Dendritic cell treated with granulocyte-macrophage colony-stimulating factor and Interleukin-4, amounts not matched to agents 40 ng/mL and 50 ng/mL, for 4 days (primary cell): ENCODE measurements at regions not wholly inside any gene's neighbourhood (a gene's known extent, or its start where the extent isn't known, plus 50 kb on each side); places are given as distances from the start of the nearest gene placed in this dataset.

Experiments used
- H3K27ac Mint-ChIP-seq: one replicate; pipeline ENCODE4 v1.8.0; 2022; ENCODE audit warnings: mild to moderate bottlenecking, mixed read lengths
- H3K27me3 Mint-ChIP-seq: one replicate; pipeline ENCODE4 v1.8.0; 2022; ENCODE audit warnings: mild to moderate bottlenecking, mixed read lengths
- H3K36me3 Mint-ChIP-seq: one replicate; pipeline ENCODE4 v1.8.0; 2022; ENCODE audit warnings: low read depth, mixed read lengths
- H3K4me1 Mint-ChIP-seq: one replicate; pipeline ENCODE4 v1.8.0; 2022; ENCODE audit warnings: low read depth, mixed read lengths
- H3K4me3 Mint-ChIP-seq: one replicate; pipeline ENCODE4 v1.8.0; 2022; ENCODE audit warnings: mild to moderate bottlenecking, moderate library complexity, mixed read lengths
- H3K9me3 Mint-ChIP-seq: one replicate; pipeline ENCODE4 v1.8.0; 2022; ENCODE audit warnings: mixed read lengths
- intact Hi-C: fragments of 100-400 bp; cut with micrococcal nuclease; formaldehyde crosslinking; loops from one replicate; pipeline ENCODE4 v1.15.0; 2022

- peaks cover 6% of the 10 kb centered on the region for H3K9me3 Mint-ChIP-seq
- no peak overlapping the region for H3K27ac Mint-ChIP-seq
- H3K27me3 Mint-ChIP-seq = peaks cover 32% of the 10 kb centered on the region
- no peak overlapping the region for H3K4me3 Mint-ChIP-seq
- no peaks in the 10 kb centered on the region for H3K4me1 Mint-ChIP-seq
- H3K36me3 Mint-ChIP-seq = no peaks in the 10 kb centered on the region
- intact Hi-C loops = no loop called here
Observed at GRCh38 chr2:129782633-129782990, 196.9 kb upstream of the RAB6C start.

- Mint-ChIP-seq H3K4me3 (no peak overlapping the region), H3K27ac (no peak overlapping the region), H3K36me3 (no peaks in the 10 kb centered on the region), H3K9me3 (peaks cover 17% of the 10 kb centered on the region), H3K27me3 (peaks cover 37% of the 10 kb centered on the region), H3K4me1 (no peaks in the 10 kb centered on the region)
- intact Hi-C loops = no loop called here
Observed at GRCh38 chr2:129784486-129784885, 195.0 kb upstream of the RAB6C start.

DNA sequence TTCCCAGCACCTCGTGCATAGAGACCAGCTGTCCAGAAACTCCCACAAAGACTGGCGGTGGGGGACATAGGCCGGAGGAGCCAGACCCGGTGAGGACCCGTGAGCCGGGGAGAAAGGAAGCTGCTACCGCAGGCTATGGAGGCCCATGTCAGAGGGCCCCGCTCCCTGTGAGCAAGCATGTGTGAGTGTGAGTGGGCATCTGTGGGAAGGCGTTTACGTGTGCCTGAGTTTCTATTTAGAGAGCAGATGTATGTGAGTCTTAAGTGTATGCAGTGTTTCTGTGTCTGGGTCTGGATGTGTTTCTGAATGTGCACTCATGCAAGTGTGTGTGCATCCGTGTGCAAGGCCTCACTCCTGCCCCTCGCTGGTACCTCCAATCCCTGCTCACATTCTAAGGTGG lies 187.8 kb upstream of the RAB6C start:
- H3K4me1 Mint-ChIP-seq = no peaks in the 10 kb centered on the region

GRCh38 chr2:129793431-129793902 lies 186.0 kb upstream of the RAB6C start:
- intact Hi-C loops = no loop called here
- peaks cover 20% of the 10 kb centered on the region for H3K27me3 Mint-ChIP-seq

More for the DNA sequence above, 187.8 kb upstream of the RAB6C start:
- Mint-ChIP-seq H3K9me3 (peaks cover 17% of the 10 kb centered on the region), H3K27ac (no peak overlapping the region), H3K27me3 (peaks cover 22% of the 10 kb centered on the region), H3K4me3 (no peak overlapping the region), H3K36me3 (no peaks in the 10 kb centered on the region)
- intact Hi-C loops = no loop called here

GRCh38 chr2:129794116-129794515 lies 185.3 kb upstream of the RAB6C start:
- intact Hi-C loops = no loop called here
- Mint-ChIP-seq H3K4me1 (no peaks in the 10 kb centered on the region), H3K36me3 (no peaks in the 10 kb centered on the region), H3K27me3 (peaks cover 18% of the 10 kb centered on the region), H3K27ac (no peak overlapping the region), H3K4me3 (no peak overlapping the region), H3K9me3 (no peaks in the 10 kb centered on the region)

More at GRCh38 chr2:129793431-129793902, 186.0 kb upstream of the RAB6C start:
- H3K4me3 Mint-ChIP-seq = no peak overlapping the region
- no peak overlapping the region for H3K27ac Mint-ChIP-seq
- H3K9me3 Mint-ChIP-seq = peaks cover 2% of the 10 kb centered on the region
- no peaks in the 10 kb centered on the region for H3K36me3 Mint-ChIP-seq
- no peaks in the 10 kb centered on the region for H3K4me1 Mint-ChIP-seq

GRCh38 chr2:129794540-129794939 lies 184.9 kb upstream of the RAB6C start:
- no peaks in the 10 kb centered on the region for H3K36me3 Mint-ChIP-seq
- no peak overlapping the region for H3K27ac Mint-ChIP-seq
- H3K4me1 Mint-ChIP-seq = no peaks in the 10 kb centered on the region
- H3K27me3 Mint-ChIP-seq = peaks cover 16% of the 10 kb centered on the region
- H3K4me3 Mint-ChIP-seq = no peak overlapping the region
- no peaks in the 10 kb centered on the region for H3K9me3 Mint-ChIP-seq
- intact Hi-C loops = no loop called here

- Mint-ChIP-seq H3K27ac (no peak overlapping the region), H3K36me3 (no peaks in the 10 kb centered on the region), H3K4me3 (no peak overlapping the region), H3K9me3 (no peaks in the 10 kb centered on the region), H3K4me1 (no peaks in the 10 kb centered on the region), H3K27me3 (peaks cover 25% of the 10 kb centered on the region)
- intact Hi-C loops = no loop called here
Observed at GRCh38 chr2:129796225-129796624, 183.2 kb upstream of the RAB6C start.

- intact Hi-C loops = no loop called here
- Mint-ChIP-seq H3K36me3 (no peaks in the 10 kb centered on the region), H3K4me3 (no peak overlapping the region), H3K27me3 (peaks cover 27% of the 10 kb centered on the region), H3K9me3 (no peaks in the 10 kb centered on the region), H3K27ac (no peak overlapping the region), H3K4me1 (no peaks in the 10 kb centered on the region)
Observed at GRCh38 chr2:129796801-129797488, 182.5 kb upstream of the RAB6C start.

DNA sequence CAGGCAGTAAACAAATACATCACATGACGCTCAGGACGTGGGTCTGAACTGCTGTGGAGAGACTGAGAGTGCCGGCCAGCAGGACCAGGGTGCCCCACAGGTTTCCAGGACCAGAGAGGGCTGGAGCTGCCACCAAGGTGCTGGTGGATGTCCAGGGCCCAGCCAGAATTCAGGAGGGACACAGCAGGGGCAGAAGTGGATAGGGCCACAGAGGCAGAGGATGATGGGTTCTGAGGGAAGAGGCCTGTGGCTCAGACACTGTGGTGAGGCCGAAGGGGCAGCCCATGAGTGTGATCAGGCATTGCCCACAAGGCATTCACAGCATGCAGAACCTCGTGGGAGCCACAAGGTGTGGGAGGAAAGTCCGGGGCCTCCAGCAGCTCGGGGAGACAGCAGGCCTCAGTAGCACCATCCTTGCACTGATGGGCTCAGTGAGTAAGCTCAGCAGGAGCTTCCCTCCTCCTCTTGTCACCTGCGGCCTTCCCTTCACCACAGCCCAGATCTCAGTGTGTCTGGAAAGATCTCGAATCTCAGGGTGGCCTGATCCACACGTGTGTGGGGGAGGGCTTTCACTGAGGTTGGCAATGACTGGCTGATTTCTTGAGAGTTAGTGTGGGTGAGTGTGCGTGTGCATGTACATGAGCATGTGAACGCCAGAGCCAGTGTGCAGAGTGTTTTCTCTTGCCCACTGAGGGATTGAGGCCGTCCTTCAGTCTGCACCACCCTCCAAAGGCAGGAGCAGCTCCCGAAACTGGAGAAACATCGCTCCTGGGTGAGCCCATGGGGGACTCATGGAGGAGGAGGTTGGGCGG lies 181.8 kb upstream of the RAB6C start:
- H3K36me3 Mint-ChIP-seq = no peaks in the 10 kb centered on the region
- no peaks in the 10 kb centered on the region for H3K9me3 Mint-ChIP-seq
- intact Hi-C loops = no loop called here
- H3K27me3 Mint-ChIP-seq = peaks cover 33% of the 10 kb centered on the region
- H3K4me3 Mint-ChIP-seq = no peak overlapping the region
- no peaks in the 10 kb centered on the region for H3K4me1 Mint-ChIP-seq
- H3K27ac Mint-ChIP-seq = no peak overlapping the region

- no peak overlapping the region for H3K27ac Mint-ChIP-seq
- H3K27me3 Mint-ChIP-seq = peaks cover 35% of the 10 kb centered on the region
Observed at GRCh38 chr2:129798301-129798581, 181.2 kb upstream of the RAB6C start.

GRCh38 chr2:129798626-129799025 lies 180.8 kb upstream of the RAB6C start:
- Mint-ChIP-seq H3K4me1 (no peaks in the 10 kb centered on the region), H3K4me3 (no peak overlapping the region), H3K27me3 (peaks cover 37% of the 10 kb centered on the region), H3K9me3 (no peaks in the 10 kb centered on the region), H3K36me3 (no peaks in the 10 kb centered on the region), H3K27ac (no peak overlapping the region)
- intact Hi-C loops = no loop called here

More at GRCh38 chr2:129798301-129798581, 181.2 kb upstream of the RAB6C start:
- Mint-ChIP-seq H3K9me3 (no peaks in the 10 kb centered on the region), H3K36me3 (no peaks in the 10 kb centered on the region), H3K4me1 (no peaks in the 10 kb centered on the region), H3K4me3 (no peak overlapping the region)
- intact Hi-C loops = no loop called here

DNA sequence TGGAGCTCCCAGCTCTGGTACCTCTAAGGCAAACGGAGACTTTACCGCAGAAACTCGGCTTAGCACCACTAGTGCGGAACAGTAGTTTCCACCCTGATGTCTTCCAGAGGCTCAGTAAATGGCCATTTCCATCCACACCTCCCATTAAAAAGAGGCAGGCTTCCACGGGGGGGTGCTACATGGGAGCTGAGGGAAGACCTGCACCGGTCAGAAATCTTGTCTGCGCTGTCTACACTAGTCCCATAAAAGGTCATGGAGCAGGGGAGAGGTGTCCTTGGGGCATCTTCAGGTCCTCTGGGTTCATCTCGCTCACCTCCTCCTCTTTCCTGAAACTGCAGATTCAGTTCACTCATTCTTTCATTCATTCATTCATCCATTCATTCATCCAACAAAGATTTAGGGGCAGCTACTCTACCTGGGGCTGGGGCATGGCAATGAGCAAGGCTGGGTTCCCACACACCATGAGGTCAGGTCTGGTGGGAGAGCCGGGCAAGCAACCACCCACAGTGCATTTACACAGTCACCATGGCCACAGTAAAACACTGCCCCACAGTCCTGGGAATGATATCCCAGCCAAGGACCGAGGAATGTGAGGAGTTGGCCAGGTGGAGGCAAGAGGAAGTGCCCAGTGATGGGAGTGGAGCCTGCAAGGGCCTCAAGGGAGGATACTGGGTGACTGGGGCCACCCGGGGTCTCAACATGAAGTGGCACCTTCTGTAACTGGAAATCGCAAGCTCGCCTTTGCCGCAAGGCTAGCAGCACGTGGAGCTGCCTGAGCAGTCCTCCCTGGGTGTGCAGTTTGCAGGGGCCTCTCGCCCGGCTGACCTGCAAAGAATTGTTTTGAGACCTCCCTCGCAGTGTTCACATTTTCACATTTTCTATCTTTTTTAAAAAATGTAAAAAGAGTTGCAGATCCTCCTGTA lies 180.2 kb upstream of the RAB6C start:
- H3K9me3 Mint-ChIP-seq = no peaks in the 10 kb centered on the region
- no peaks in the 10 kb centered on the region for H3K4me1 Mint-ChIP-seq
- no peak overlapping the region for H3K4me3 Mint-ChIP-seq
- intact Hi-C loops = no loop called here
- H3K27ac Mint-ChIP-seq = no peak overlapping the region
- H3K36me3 Mint-ChIP-seq = no peaks in the 10 kb centered on the region
- peaks cover 39% of the 10 kb centered on the region for H3K27me3 Mint-ChIP-seq

- H3K27ac Mint-ChIP-seq = no peak overlapping the region
- intact Hi-C loops = no loop called here
- no peak overlapping the region for H3K4me3 Mint-ChIP-seq
- peaks cover 45% of the 10 kb centered on the region for H3K27me3 Mint-ChIP-seq
- H3K36me3 Mint-ChIP-seq = no peaks in the 10 kb centered on the region
- H3K9me3 Mint-ChIP-seq = no peaks in the 10 kb centered on the region
- H3K4me1 Mint-ChIP-seq = no peaks in the 10 kb centered on the region
Observed at GRCh38 chr2:129800285-129800684, 179.2 kb upstream of the RAB6C start.

- no peaks in the 10 kb centered on the region for H3K36me3 Mint-ChIP-seq
- H3K9me3 Mint-ChIP-seq = no peaks in the 10 kb centered on the region
- peaks cover 46% of the 10 kb centered on the region for H3K27me3 Mint-ChIP-seq
- no peaks in the 10 kb centered on the region for H3K4me1 Mint-ChIP-seq
- intact Hi-C loops = no loop called here
- no peak overlapping the region for H3K4me3 Mint-ChIP-seq
- no peak overlapping the region for H3K27ac Mint-ChIP-seq
Observed at GRCh38 chr2:129800686-129801085, 178.8 kb upstream of the RAB6C start.
